RWPE2 (cell line): ENCODE measurements at regions not wholly inside any gene's neighbourhood (a gene's known extent, or its start where the extent isn't known, plus 50 kb on each side); places are given as distances from the start of the nearest gene placed in this dataset.

Source experiments
- ATAC-seq: fragments of 200-7000 bp; cut with Tn5 transposase; 3 replicates; pipeline ENCODE4 v1.9.1; 2021; ENCODE audit warnings: low read depth
- DNase-seq: peaks from one replicate; pipeline ENCODE4 v3.0.0-alpha.2; 2020; ENCODE audit warnings: low spot score
- H3K27ac ChIP-seq: fragments of 450-650 bp; 2 replicates; pipeline ENCODE4 v1.5.1; 2017; ENCODE audit warnings: mild to moderate bottlenecking; ENCODE audit not compliant: poor library complexity, severe bottlenecking
- H3K27me3 ChIP-seq: fragments of 250-450 bp; sonication (Bioruptor Pico); 2 replicates; pipeline ENCODE4 v1.5.1; 2021; ENCODE audit warnings: mild to moderate bottlenecking, moderate library complexity; ENCODE audit not compliant: insufficient read depth, poor library complexity, severe bottlenecking
- H3K36me3 ChIP-seq: fragments of 250-450 bp; sonication (Bioruptor Pico); 2 replicates; pipeline ENCODE4 v1.5.1; 2020; ENCODE audit warnings: low read depth, mild to moderate bottlenecking, moderate library complexity
- H3K4me1 ChIP-seq: fragments of 250-450 bp; sonication (Bioruptor Pico); 2 replicates; pipeline ENCODE4 v1.5.1; 2021; ENCODE audit warnings: mild to moderate bottlenecking, moderate library complexity; ENCODE audit not compliant: insufficient read depth, poor library complexity, severe bottlenecking
- H3K4me3 ChIP-seq: fragments of 250-450 bp; sonication (Bioruptor Pico); 2 replicates; pipeline ENCODE4 v1.5.1; 2021; ENCODE audit warnings: mild to moderate bottlenecking, moderate library complexity; ENCODE audit not compliant: severe bottlenecking
- H3K9me3 ChIP-seq: fragments of 250-450 bp; sonication (Bioruptor Pico); 2 replicates; pipeline ENCODE4 v1.5.1; 2021; ENCODE audit warnings: mild to moderate bottlenecking, moderate library complexity; ENCODE audit not compliant: severe bottlenecking
- CTCF ChIP-seq: fragments of 450-650 bp; IDR thresholded peaks from one replicate; pipeline ENCODE4 v1.5.1; 2017; ENCODE audit warnings: mild to moderate bottlenecking, moderate library complexity; ENCODE audit not compliant: poor library complexity, severe bottlenecking

GRCh38 chr2:116680256-116680936 is 1134.1 kb upstream of the DDX18 start:
- DNase-seq, result no peak
- peak; percentile 36; the same call in 1 of the 3 replicates for ATAC-seq
- Histone ChIP-seq H3K4me3 (no peak overlapping the region), H3K4me1 (no peaks in the 10 kb centered on the region), H3K27ac (no peak overlapping the region), H3K36me3 (no peaks in the 10 kb centered on the region), H3K27me3 (no peaks in the 10 kb centered on the region), H3K9me3 (no peaks in the 10 kb centered on the region)
- TF ChIP-seq CTCF, result no peak

- DNase-seq (no peak), ATAC-seq (no peak)
- H3K27ac ChIP-seq, result no peak overlapping the region
- TF ChIP-seq CTCF, result no peak
- H3K27me3 ChIP-seq, result no peaks in the 10 kb centered on the region
- H3K9me3 ChIP-seq, result no peaks in the 10 kb centered on the region
- no peak overlapping the region for H3K4me3 ChIP-seq
- H3K4me1 ChIP-seq, result no peaks in the 10 kb centered on the region
- no peaks in the 10 kb centered on the region for H3K36me3 ChIP-seq
Observed at GRCh38 chr2:116687371-116687770, 1127.1 kb upstream of the DDX18 start.

GRCh38 chr2:116692988-116693387 is 1121.5 kb upstream of the DDX18 start:
- Histone ChIP-seq H3K4me1 (peaks cover 7% of the 10 kb centered on the region), H3K27ac (no peak overlapping the region), H3K36me3 (no peaks in the 10 kb centered on the region), H3K27me3 (no peaks in the 10 kb centered on the region), H3K9me3 (no peaks in the 10 kb centered on the region), H3K4me3 (no peak overlapping the region)
- ATAC-seq, result peak; percentile 55; the same call in 2 of the 3 replicates
- DNase-seq, result no peak
- TF ChIP-seq CTCF, result no peak

GRCh38 chr2:116696223-116696622 is 1118.3 kb upstream of the DDX18 start:
- peaks cover 7% of the 10 kb centered on the region for H3K4me1 ChIP-seq
- peak; percentile 54 for TF ChIP-seq CTCF
- H3K27ac ChIP-seq, result no peak overlapping the region
- no peaks in the 10 kb centered on the region for H3K27me3 ChIP-seq
- H3K4me3 ChIP-seq, result no peak overlapping the region
- DNase-seq (no peak), ATAC-seq (peak; percentile 54; the same call in 1 of the 3 replicates)
- no peaks in the 10 kb centered on the region for H3K9me3 ChIP-seq
- no peaks in the 10 kb centered on the region for H3K36me3 ChIP-seq

GRCh38 chr2:116696903-116697302 is 1117.6 kb upstream of the DDX18 start:
- Histone ChIP-seq H3K9me3 (no peaks in the 10 kb centered on the region), H3K27ac (no peak overlapping the region), H3K36me3 (no peaks in the 10 kb centered on the region), H3K4me3 (no peak overlapping the region), H3K4me1 (peaks cover 7% of the 10 kb centered on the region), H3K27me3 (no peaks in the 10 kb centered on the region)
- ATAC-seq (no peak), DNase-seq (no peak)
- TF ChIP-seq CTCF, result no peak
